GM18498 (cell line): ENCODE measurements at regions not wholly inside any gene's neighbourhood (a gene's known extent, or its start where the extent isn't known, plus 50 kb on each side); places are given as distances from the start of the nearest gene placed in this dataset.
"Not testable (repeated sequence)": the region's sequence is repeated elsewhere in the genome, so short reads cannot be mapped to it uniquely, and the experiment has no call there.

ENCODE experiments used
- ATAC-seq: cut with Tn5 transposase; IDR thresholded peaks from one replicate; pipeline ENCODE4 v1.9.1; 2021; ENCODE audit warnings: mild to moderate bottlenecking, moderate library complexity; ENCODE audit not compliant: unreplicated experiment

DNA sequence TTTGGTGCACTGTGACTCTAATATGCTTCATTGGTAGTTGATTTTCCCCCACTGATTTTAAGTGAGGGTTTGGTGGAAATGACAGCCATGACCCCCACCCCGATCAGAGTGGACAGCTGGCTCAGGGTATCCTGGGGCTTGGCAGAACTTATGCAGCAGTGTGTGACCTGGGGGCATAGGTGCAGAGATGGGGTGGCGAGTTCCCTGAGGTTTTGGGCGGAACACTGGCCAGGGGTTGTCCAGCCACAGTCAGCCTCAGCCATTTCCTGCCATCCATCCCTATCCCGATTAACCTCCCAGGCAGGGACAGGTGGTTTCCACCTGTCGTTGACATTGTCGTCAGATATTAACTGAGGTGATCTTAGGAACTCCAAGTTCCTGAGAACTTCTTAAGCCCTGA is 155.8 kb upstream of the CHST15 start:
- ATAC-seq: no peak

DNA sequence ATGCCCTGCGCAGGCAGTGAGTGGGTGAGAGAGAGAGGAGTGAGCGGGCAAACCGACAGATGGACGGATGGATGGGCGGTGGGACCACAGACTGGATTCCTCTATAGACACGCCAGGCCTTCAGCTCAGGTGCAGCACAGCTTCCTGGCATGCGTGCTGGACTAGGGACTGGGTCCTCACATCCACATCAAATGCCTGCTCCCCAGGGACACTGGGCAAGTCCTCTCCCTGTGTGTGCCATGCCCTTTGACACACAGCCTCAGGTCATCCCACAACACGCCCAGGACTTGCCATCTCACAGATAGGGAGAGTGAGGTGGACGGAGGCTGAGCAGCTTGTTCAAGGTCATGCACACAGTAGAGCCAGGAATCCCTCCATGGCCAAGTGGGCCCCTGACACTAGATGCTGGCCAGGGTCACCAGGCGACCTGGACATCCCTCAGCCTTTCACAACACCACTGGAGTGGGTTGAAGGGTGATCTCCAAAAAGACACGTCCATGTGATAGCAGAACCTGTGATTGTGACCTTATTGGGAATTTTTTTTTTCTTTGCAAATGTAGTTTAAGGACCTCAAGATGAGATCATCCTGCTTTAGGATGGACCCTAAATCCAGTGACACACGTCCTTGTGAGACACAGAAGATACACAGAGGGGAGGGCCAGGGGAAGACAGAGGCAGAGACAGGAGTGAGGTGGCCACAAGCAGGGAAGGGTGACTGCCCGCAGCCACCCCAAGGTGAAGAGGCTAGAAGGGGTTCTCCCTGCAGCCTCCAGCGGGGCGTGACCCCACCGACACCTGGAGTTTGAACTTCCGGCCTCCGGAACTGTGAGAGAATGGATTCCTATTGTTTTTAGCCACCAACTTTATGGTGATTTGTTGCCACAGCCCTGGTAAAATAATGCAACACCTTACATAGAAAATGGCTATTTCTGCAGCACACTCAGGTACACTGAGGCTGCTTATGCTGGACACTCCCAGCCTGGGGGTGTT is 155.0 kb upstream of the CHST15 start:
- ATAC-seq: no peak

DNA sequence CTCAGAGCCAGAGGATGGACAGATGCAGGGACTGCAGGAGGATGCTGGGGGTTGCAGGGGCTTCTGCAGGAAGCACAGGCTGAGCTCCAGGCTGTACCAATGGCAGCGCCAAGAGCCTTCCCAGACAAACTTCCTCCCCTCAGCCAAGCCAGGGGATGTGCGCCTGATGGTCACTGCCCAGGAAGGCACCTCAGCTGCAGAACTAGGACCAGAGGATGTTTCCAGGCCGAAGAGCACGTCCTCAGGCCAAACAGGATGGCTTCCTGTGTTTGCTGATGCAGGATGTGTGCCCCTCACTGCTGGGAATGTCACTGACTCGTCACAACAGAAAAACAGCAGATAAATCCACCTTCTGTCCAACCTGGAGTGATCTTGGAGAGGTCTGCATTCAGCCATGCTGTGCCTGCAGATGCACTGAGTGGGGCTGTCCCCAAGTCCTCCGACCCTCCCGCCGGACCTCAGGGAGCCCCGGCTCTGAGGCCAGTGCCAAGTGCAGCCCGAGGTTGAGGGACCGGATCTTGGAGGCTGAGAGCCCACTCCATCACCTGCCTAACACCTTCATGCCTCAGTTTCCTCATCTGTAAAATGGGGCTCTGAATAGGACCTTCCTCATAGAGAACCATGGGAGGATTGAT is 152.5 kb upstream of the CHST15 start:
- no peak for ATAC-seq

DNA sequence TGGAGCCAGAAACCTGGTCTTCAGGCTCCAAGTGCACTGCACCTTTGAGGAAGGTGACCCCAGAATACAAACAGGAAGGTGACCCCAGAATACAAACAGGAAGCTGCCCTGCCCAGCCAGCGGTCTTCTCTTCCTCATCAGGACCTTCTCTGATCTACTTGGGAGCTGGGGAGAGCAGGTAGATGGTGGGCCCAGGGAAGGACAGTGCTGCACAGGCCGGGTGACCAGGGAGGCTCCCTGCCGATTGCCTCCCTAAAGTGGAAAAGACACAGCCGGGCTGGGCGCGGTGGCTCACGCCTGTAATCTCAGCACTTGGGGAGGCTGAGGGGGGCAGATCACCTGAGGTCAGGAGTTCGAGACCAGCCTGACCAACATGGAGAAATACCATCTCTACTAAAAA is 151.8 kb upstream of the CHST15 start:
- ATAC-seq: no peak

DNA sequence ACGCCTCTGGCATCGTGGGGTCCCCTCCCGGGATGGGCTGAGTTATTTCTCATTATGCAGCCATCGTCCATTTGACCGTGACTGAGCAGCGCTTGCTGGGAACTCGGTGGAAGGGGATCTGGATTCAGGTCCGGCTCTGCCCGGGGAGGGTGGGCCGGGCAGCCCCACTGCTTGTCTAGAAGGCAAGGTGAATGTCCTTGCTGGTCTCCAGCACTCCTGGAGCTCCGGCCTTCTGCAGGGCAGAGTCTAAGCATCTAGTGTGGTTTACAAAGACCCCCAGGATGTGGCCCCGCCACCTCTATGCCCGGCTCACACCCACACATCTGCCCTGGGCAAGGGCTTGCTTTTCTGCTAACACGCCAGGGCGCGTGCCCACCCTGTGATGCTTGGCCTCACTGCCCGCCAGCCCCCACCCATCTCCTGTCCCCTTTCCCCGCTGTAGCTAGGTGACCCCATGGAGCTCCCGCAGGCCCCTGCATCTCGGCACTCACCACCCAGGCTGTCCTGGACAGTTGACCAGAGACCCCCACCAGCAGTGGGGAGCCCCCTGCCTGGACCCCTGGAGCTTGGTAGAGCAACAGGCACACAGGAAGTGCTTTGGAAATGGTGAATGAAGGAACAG is 151.0 kb upstream of the CHST15 start:
- no peak for ATAC-seq

DNA sequence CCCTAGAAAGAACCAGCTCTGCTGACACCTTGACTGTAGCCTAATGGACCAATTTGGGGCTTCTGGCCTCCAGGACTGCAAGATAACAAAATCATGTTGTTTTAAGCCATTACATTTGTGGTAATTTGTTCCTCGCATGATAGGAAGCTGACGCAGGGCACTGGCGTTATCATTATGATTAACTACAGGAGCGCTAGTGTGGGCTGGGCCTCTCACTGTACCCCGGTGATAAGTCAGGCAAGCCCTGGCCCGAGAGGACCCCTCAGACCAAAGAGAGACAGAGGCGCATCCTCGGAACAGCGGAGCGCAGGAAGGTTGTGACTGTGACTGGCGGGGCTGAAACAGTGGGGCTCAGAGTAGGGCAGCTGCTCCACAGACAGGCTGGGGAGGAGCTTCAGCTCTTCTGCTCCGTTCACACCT is 150.3 kb upstream of the CHST15 start:
- ATAC-seq: no peak

DNA sequence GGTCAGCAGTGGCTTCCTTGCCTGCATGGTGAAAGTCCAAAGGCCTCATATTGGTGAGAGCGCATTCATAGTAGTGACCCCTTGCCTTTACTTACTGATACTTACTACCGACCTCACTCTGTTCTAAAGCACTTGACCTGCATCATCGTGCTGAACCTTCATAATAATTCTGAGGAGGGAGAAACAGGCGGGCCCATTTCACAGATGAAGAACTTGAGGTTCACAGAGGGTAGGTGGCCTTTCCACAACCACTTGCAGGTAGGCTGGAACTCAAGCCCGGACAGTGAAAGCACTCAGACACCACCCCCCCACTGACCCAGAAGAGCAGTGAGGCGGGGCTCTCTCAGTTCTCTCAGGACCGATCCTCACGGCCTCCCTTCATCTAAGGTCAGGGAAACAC is 149.4 kb upstream of the CHST15 start:
- ATAC-seq: no peak

DNA sequence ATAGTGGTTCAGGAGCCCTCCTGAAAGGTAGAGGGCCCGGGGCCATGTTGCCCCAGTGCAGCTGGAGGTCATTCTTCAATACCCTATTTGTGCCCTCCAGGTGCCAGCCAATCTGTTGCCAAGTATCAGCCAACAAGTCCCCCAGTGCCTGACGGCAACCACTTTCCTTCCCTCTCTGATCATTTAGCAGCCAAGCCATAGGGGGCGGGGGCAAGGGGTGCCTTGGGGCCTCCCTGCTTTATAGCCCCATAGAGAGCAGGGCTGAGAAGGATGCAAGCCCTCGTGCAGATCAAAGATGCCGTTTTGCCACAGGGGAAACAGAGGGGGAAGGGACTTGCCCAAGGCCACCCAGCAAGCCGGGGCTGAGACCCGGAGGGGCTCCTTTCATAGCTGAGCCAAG is 149.0 kb upstream of the CHST15 start:
- no peak for ATAC-seq

DNA sequence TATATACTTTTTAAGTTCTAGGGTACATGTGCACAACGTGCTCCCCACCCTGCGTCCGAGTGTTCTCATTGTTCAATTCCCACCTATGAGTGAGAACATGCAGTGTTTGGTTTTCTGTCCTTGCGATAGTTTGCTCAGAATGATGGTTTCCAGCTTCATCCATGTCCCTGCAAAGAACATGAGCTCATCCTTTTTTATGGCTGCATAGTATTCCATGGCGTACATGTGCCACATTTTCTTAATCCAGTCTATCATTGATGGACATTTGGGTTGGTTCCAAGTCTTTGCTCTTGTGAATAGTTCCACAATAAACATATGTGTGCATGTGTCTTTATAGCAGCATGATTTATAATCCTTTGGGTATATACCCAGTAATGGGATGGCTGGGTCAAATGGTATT is 148.1 kb upstream of the CHST15 start:
- ATAC-seq: not testable (repeated sequence)

DNA sequence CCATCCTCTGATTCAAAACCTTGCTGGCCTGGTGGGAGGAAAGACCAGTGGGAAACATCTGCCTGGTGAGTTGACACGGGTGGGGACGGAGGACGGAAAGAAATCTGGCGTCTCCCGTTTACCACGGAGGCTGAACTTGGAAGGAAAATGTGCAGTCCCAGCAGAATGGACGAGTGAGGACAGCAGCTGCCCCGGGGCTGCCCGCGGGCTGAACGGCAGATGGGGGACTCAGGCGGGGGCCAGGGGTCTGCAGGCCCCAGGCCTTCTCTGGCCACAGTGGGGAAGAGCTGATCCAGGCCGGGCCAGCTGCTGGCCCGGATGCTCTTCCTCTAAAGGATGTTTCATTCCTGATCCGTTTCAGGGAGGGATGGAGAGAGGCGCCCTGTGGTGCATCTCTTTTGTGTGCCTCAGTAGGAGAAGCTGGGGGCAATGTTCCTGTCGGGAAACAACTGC is 147.5 kb upstream of the CHST15 start:
- no peak for ATAC-seq

DNA sequence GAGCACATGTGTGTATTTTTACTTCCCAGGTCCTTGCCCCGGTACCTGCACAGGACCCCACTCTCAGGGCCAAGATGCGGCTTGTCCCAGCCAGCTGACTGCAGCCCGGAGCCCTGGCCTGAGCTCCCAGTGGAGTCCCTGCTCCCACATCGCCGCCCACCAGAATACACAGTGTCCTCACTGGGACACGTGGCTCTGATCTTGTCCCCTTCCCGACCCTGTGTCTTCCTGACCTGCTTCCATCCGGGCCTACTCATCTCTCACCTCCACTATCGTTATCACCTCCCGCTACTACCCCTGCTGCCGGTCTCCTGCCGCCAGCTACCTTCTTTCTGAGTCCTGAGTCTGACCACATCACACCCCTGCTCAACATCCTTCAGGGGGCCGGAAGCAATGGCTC is 146.3 kb upstream of the CHST15 start:
- no peak for ATAC-seq

DNA sequence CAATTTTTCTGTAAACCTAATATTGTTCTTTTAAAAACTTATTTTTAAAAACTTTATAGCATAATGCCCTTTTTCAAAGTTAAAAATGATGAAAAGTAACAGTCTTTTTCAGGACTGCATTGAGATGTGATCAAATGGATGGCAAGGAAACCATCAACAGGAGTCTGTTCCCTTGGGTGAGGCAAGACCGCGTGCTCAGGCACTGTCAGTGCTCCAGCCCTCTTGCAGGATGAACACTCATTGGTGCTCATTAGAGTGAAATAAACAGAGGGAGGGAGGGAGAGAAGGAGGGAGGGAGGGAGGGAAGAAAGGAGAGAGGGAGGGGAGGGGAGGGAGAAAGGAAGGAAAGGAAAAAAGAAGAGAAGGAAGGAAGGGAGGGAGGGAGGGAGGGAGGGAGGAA is 145.7 kb upstream of the CHST15 start:
- no peak for ATAC-seq

DNA sequence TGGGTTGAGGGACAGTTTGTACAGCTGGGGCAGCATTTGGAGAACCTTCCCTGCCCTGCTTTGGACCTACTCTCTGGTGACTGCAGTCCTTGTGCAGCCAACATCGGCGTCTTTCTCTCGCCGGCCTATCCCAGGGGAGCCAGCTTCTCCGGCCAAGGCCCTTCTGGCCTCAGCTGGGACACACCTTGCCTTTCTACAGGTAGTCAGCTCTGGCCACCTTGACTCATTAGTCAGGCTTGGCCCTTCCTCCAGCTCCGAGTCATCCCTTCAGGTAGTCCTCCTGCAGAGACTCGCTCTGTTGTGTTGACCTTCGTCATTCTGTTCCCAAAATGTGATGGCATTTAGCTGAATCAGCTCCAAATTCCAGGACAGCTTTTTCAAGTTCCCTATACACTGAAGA is 145.0 kb upstream of the CHST15 start:
- no peak for ATAC-seq

DNA sequence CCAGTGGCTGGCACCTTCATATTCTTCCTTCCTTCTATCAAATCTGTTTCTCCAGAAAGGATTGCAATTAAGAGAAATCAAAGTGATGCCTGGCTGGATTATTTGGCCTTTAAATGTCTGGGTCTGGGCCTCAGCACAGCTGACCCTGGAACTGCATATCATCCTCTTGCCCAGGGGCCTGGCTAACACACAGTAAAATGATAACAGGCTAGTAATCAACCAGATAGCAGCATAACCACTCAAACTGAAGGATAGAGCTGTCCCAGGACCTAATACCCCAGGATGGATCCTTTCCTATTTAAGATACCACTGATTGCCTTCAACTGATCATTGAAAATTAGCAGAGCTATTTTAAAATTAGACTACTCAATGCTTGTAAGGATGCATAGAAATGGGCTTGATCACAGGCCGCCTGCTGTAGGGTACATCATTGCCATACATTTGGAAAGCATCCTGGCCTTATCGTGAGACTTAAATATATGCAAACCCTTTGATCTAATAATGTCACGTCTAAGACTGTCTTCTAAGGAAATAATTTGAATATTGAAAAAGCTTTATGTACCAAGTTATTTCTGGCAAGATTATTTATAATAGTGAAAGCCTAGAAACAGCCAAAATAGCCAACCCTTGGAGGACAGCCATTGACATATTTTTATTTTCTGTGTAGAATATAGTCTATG is 144.0 kb upstream of the CHST15 start:
- no peak for ATAC-seq

DNA sequence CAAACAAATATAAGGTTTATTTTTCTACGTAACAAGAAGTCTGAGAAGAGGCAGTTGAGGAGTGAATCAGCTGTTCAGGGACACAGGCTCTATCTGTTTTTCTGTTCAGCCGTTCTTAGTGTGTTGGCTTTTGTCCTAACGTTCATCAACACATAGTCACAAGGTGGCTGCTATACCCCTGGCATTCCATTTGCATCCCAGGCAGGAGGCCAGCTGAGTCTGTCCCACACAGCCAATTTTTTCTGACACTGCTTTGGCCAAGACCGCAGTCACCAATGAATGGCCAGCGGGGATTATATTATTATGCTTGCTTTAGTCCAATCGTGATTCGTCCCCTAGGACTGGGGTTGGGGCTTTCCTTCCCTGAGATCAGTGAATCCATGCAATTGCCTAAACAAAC is 143.4 kb upstream of the CHST15 start:
- ATAC-seq: no peak

DNA sequence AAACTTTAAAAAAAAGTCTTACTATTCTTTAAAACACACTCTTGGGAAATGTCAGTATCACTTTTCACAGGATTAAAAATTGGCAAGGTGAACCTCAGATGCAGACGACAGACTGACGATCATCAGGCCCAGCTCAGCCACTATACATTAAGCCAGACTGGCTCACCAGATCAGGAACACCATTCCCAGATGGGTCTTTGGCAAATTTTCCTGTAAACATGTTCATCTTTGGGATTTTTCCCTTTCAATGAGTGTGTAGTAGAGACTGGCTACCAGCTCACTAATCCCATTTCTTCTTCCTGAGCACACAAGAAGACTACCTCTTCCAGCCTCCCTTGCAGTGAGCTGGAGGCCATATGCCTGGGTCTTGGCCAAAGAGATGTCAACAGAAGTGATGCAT is 142.7 kb upstream of the CHST15 start:
- no peak for ATAC-seq

DNA sequence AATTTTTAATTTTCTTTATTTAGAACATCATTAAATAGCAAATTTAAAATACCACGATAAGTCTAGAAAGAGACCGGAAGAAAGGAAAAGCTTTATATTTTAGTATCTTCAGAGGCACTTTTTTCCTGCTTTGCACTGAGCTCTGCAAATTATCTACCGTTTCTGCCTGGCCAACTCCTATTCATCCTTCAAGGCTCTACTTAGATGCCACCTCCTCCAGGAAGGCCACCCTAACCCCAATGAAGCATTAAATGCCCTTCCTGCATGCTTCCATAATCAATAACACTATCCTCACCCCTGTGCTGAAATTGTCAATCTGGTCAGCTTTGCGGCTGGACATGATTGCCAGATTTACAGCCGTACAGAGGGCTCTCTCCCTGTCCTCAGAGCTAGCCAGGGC is 141.8 kb upstream of the CHST15 start:
- ATAC-seq: no peak

DNA sequence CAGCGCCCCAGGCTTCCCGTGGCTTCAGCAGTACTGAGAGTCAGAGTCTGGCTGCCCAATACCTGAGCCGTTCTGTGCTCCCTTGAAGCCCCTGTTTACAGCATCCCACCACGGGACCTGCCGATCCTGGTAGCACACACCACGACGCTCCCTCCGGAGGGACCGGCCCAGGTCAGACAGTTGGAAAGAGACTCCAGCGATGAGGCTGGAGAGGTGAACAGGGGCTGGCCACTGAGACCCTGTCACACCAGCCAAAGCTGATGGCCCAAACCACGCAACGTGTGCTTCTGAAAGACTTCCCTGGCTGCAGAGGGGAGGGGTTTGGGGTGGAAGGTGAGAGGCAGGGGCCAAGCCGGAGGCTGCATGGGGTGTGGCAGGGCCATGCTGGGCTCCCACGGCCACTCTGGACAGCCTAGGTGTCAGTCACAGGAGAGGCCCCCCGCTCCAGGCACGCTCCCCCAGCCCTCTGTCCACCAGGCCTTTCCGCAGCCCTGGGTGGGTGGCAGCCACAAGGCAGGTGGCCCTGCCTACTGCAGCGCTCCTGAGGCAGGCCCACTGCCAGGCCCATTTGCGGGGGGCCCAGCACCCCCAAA is 140.2 kb upstream of the CHST15 start:
- ATAC-seq: no peak

DNA sequence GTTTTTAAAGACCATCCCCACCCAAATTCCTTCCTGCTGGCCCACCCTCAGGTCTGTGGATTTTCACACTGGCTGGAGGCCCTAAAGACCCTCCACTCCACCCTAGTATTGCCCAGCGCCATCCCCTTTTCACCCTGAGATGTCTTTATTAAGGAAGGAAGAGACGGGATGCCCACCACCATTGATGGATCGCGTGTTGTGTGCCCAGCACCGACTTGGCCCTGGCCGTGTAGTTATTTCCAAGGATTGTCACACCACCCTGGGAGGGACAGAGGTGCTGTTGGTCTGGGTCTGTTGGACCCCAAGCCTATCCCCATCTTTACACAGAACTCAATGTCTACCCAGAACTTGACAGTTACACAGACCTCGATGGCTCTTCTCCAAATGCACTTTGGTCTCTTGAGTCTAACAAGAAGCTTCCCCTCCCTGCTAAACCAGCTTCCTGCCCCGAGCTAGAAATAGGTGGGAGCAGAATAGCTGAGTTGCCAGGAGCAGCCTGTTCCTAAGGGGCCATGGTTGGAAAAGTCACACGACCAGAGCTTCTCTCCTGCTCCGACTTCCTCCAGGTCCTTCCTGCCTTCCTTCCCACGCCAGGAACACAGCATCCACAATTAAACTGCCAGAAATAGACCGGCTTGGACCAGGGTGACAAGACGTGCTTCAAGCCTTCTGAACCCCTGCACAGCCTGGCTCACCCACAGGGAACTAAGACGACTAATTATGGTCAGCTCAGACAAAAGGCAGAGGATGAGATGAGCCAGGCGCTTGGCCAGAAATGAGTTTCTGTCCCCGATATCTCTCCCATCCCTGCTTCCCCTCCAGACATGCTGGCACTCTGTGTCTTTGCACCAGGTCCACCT is 139.5 kb upstream of the CHST15 start:
- no peak for ATAC-seq
